ENCODE measurements at regions not wholly inside any gene's neighbourhood (a gene's known extent, or its start where the extent isn't known, plus 50 kb on each side); places are given as distances from the start of the nearest gene placed in this dataset.

DNA sequence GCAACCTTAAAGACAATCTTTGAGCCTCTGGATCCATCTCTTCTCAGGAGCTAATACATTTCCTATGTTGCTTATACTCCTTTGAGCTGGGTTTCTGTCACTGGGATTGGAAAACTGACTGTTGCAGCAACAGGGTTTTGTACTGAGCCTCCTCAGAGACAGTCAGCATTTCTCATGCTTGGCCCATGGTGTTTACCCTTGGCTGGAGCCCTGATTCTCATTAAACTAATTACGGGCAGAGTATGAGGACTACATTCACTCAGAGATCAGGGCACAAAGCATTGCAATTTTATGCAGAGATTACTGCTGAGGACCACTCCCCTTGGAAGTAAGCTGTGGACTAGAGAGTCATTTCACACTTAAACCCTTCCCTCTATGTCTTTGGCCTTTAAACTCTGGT is 134.5 kb downstream of the LRIG2 start:
- TF ChIP-seq EZH2 (IDR thresholded peaks at IDR 0.05; ENCODE audit: low read depth, low read length, severe bottlenecking) (no peak), ZNF274 (IDR thresholded peaks at IDR 0.05; ENCODE audit: borderline replicate concordance, extremely low read depth, low read length) (no peak), PHF8 (conservative IDR thresholded peaks at IDR 0.05; ENCODE audit: low read depth, low read length) (no peak)
- TF ChIP-seq, protein P1, sequence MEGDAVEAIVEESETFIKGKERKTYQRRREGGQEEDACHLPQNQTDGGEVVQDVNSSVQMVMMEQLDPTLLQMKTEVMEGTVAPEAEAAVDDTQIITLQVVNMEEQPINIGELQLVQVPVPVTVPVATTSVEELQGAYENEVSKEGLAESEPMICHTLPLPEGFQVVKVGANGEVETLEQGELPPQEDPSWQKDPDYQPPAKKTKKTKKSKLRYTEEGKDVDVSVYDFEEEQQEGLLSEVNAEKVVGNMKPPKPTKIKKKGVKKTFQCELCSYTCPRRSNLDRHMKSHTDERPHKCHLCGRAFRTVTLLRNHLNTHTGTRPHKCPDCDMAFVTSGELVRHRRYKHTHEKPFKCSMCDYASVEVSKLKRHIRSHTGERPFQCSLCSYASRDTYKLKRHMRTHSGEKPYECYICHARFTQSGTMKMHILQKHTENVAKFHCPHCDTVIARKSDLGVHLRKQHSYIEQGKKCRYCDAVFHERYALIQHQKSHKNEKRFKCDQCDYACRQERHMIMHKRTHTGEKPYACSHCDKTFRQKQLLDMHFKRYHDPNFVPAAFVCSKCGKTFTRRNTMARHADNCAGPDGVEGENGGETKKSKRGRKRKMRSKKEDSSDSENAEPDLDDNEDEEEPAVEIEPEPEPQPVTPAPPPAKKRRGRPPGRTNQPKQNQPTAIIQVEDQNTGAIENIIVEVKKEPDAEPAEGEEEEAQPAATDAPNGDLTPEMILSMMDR (IDR thresholded peaks at IDR 0.05; ENCODE audit: control extremely low read depth in 1 of 3, insufficient read depth in 1 of 3, low read depth in 1 of 3, low read length in 3 of 3): no peak
- TF ChIP-seq, protein P2, sequence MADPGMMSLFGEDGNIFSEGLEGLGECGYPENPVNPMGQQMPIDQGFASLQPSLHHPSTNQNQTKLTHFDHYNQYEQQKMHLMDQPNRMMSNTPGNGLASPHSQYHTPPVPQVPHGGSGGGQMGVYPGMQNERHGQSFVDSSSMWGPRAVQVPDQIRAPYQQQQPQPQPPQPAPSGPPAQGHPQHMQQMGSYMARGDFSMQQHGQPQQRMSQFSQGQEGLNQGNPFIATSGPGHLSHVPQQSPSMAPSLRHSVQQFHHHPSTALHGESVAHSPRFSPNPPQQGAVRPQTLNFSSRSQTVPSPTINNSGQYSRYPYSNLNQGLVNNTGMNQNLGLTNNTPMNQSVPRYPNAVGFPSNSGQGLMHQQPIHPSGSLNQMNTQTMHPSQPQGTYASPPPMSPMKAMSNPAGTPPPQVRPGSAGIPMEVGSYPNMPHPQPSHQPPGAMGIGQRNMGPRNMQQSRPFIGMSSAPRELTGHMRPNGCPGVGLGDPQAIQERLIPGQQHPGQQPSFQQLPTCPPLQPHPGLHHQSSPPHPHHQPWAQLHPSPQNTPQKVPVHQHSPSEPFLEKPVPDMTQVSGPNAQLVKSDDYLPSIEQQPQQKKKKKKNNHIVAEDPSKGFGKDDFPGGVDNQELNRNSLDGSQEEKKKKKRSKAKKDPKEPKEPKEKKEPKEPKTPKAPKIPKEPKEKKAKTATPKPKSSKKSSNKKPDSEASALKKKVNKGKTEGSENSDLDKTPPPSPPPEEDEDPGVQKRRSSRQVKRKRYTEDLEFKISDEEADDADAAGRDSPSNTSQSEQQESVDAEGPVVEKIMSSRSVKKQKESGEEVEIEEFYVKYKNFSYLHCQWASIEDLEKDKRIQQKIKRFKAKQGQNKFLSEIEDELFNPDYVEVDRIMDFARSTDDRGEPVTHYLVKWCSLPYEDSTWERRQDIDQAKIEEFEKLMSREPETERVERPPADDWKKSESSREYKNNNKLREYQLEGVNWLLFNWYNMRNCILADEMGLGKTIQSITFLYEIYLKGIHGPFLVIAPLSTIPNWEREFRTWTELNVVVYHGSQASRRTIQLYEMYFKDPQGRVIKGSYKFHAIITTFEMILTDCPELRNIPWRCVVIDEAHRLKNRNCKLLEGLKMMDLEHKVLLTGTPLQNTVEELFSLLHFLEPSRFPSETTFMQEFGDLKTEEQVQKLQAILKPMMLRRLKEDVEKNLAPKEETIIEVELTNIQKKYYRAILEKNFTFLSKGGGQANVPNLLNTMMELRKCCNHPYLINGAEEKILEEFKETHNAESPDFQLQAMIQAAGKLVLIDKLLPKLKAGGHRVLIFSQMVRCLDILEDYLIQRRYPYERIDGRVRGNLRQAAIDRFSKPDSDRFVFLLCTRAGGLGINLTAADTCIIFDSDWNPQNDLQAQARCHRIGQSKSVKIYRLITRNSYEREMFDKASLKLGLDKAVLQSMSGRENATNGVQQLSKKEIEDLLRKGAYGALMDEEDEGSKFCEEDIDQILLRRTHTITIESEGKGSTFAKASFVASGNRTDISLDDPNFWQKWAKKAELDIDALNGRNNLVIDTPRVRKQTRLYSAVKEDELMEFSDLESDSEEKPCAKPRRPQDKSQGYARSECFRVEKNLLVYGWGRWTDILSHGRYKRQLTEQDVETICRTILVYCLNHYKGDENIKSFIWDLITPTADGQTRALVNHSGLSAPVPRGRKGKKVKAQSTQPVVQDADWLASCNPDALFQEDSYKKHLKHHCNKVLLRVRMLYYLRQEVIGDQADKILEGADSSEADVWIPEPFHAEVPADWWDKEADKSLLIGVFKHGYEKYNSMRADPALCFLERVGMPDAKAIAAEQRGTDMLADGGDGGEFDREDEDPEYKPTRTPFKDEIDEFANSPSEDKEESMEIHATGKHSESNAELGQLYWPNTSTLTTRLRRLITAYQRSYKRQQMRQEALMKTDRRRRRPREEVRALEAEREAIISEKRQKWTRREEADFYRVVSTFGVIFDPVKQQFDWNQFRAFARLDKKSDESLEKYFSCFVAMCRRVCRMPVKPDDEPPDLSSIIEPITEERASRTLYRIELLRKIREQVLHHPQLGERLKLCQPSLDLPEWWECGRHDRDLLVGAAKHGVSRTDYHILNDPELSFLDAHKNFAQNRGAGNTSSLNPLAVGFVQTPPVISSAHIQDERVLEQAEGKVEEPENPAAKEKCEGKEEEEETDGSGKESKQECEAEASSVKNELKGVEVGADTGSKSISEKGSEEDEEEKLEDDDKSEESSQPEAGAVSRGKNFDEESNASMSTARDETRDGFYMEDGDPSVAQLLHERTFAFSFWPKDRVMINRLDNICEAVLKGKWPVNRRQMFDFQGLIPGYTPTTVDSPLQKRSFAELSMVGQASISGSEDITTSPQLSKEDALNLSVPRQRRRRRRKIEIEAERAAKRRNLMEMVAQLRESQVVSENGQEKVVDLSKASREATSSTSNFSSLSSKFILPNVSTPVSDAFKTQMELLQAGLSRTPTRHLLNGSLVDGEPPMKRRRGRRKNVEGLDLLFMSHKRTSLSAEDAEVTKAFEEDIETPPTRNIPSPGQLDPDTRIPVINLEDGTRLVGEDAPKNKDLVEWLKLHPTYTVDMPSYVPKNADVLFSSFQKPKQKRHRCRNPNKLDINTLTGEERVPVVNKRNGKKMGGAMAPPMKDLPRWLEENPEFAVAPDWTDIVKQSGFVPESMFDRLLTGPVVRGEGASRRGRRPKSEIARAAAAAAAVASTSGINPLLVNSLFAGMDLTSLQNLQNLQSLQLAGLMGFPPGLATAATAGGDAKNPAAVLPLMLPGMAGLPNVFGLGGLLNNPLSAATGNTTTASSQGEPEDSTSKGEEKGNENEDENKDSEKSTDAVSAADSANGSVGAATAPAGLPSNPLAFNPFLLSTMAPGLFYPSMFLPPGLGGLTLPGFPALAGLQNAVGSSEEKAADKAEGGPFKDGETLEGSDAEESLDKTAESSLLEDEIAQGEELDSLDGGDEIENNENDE (IDR thresholded peaks at IDR 0.05; ENCODE audit: insufficient replicate concordance, low read length): no peak

All from H1 (cell line).